ENCODE measurements at regions not wholly inside any gene's neighbourhood (a gene's known extent, or its start where the extent isn't known, plus 50 kb on each side); places are given as distances from the start of the nearest gene placed in this dataset.

DNA sequence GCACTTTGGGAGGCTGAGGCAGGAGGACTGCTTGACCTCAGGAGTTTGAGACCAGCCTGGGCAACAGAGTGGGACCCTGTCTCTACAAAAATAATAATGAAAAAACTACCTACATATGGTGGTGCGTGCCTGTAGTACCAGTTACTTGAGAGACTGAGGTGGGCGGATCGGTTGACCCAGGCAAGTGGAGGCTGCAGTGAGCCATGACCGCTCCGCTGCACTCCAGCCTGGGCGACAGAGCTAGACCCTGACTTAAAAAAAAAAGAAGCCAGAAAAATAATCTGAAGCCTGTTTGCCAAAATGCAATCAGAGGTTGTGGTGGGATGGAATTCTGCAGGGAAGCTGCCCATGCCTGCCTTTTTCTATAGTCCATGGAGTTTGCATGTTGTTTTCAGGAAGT, 50.4 kb upstream of the GGTA1 start:
- DNase-seq: no peak

DNA sequence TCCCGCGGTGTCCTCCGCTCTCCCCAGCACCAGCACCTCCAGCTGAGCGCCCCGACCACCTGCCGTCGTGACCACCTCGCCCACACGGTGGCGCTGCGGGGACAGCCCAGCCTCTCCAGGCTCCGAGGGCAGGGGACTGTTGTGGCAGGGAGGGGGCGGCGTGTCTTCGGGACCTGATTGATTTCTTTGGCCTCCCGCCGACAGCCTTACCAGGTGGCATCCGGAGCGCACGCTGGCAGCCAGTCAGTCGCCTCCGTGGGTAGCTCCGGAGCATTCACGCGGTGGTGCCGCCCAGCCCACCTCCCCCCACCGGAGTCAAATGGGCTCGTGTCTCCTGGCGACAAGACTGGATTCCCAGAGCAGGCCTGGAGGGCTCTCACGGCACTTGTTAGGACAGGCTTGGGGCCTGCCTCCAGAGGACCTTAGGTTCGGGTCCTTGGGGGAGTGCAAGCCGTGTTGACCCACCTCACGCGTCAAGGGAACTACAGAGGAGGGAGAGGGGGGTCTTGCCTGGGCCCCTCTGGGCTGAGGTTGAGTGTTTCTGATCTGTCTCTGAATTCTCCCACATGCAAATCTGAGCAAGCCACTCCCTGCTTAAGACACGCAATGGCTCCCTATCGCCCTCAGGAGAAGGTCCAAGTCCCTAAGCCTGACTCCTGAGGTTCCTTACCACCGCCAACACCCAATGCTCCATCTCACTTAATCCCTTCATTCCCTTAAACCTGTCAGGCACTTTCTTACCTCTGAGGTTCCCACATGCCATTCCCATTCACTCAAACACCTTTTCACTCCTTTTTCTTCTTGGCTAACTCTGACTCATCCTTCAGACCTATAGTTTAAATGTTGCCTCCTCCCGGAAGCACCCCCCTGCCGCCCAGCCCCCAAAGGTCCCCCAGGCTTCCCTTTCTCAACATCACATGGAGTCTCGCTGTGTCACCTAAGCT, 51.2 kb upstream of the GGTA1 start:
- DNase-seq: peak; percentile 56

DNA sequence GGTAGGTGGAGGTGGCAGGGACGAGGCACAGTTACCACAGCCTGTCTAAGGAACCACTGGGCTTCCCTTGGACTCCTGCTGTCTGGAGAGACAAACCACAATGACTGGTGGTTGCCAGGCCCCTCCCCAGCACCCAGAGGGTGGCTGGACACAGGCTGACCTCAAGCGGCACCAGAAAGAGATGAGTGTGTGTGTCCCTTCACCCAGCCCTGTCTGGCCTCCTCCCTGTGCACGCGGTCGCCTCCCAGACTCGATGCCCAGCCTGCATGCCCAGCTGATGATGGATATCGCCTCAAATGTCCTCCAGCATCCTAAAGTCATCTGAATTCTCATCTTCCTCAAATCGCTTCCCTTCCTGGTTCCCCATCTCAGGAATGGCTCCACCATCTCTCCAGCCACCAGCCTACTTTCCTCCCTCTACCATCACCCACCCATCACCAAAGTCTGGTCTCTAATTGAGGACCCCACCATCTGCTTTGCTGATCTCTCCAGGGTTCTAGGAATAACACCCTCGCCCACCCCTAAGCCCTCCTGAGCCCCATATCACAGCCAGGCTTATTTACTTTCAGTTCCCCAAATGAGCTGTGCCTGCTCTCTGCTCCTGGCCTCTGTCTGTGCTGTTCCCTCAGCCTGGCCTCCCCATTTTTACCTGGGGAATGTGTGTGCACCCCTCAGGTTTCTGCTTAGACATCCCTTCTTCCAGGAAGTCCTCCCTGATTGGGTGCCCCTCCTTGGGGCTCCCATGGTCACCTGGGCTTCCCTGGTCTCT, 52.5 kb upstream of the GGTA1 start:
- DNase-seq: no peak

DNA sequence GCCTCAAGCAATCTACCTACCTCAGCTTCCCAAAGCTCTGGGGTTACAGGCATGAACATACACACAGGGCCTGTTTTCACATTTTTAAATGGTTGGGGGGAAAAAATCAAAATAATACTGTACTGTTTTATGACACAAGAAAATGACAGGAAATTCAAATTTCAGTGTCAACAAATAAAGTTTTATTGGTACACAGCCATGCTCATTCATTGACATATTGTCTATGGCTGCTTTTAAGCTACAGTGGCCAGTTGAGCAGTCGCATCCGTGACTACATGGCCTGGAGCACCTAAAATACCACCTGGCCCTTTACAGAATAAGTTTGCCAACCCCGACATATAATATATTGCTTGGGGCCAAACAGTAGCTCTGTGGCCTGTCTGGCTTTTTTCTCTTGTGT, 56.4 kb upstream of the GGTA1 start:
- no peak for DNase-seq

DNA sequence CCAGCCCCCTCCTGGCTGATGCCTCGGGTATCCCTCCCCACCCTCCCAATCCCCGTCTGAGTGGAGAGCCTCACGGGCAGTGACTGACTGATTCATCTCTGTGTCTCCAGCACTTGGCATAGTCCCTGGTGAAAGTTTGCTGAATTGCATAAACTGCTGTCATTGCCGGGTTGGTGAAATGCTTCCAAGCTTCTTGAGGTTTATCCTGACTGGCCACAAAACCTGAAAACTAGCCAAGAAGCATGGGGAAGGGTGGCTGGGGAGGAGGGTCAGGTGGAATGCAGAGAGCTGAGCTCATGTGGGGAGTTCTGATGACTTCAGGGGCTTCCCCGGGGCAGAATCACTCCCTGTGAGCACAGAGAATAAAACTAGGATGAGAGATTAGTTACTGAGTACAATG, 56.9 kb upstream of the GGTA1 start:
- DNase-seq: peak; percentile 51

DNA sequence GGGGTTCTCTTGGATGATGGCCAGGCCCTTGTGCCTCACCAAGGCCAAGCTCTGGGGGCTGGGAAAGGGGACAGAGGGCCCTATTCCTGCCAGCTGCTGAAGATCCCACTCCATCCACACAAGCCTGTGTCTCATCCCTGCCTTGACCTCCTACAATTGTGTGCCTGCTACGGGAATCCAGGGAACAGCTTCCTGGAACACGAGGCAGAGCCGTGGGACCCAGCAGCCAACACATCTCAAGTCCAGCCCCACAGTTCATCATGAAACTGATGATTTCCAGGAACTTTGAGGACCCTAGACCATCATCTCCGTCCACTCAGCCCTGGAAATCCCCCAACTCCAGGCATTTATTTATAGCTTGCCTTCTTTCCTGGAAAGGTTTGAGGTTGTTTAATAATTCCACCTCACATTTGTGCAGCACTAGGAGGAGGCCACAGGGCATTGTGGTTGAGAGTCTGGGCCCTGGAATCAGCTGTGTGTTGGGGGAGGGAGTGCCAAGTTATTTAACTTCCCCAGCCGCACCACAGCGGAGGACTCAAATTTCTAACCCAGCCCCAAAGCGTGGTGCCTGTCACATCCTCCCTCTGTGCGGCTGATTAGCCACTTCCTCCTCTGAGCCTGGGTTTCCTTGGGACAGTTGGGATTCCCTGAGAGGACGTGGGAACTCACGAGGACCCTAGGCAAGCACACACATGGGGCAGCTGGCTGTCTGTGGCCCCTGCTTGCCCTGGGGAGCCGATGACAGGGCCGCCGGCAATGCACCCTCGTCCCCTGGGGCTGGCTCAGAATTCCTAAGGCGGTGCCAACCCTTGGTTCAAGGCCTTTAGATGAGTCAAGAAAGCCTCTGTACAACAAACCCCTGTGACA, 58.2 kb upstream of the GGTA1 start:
- no peak for DNase-seq

DNA sequence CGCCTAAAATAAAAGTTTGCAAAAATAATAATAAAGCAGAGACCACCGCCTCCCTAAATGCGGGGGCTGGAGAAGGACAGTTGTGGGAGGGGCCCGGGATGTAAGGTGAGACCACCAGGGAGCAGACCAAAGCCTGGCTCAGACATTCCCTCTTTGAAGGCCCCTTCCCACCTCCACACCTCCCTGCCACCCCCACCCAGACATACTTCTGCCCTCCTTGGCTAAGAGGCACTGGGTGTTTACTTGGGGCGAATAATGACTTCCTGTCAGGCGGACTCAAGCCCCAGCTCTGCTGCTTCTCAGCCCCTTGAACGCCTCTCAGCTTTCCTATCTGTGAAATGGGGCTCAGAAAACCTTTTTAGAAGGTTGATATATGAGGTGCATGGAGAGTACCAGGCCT, 58.8 kb upstream of the GGTA1 start:
- DNase-seq: no peak

DNA sequence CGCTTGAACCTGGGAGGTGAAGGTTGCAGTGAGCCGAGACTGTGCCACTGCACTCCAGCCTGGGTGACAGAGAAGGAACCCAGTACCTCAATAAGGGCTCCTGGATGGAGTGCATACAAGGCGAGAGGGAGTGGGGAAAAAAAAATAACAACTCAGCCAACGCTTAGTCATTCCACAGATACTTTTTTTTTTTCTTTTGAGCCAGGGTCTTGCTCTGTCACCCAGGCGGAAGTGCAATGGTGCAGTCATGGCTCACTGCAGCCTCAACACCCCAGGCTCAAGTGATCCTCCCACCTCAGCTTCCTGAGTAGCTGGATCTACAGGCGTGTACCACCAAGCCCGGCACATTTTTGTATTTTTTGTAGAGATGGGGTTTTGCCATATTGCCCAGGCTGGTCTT, 59.5 kb upstream of the GGTA1 start:
- no peak for DNase-seq

DNA sequence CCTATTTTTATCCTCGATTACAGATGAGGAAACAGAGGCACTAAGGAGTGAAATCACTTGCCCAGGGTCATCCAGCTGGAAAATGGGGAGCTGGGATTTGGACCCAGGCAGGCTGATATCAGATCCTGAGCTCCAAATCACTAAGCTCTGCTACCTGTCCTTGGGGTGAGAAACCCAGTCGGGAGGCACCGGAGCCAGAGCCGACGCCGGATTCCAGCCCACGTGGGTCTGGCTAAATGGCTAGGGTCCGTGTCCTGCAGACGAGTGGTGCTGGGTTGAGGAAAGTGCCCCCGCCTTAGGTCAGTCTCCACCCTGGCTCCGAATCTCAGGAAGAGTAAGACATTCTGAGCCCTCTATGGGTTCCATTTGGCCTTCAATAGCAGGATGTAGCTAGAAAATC, 61.3 kb upstream of the GGTA1 start:
- DNase-seq: no peak

DNA sequence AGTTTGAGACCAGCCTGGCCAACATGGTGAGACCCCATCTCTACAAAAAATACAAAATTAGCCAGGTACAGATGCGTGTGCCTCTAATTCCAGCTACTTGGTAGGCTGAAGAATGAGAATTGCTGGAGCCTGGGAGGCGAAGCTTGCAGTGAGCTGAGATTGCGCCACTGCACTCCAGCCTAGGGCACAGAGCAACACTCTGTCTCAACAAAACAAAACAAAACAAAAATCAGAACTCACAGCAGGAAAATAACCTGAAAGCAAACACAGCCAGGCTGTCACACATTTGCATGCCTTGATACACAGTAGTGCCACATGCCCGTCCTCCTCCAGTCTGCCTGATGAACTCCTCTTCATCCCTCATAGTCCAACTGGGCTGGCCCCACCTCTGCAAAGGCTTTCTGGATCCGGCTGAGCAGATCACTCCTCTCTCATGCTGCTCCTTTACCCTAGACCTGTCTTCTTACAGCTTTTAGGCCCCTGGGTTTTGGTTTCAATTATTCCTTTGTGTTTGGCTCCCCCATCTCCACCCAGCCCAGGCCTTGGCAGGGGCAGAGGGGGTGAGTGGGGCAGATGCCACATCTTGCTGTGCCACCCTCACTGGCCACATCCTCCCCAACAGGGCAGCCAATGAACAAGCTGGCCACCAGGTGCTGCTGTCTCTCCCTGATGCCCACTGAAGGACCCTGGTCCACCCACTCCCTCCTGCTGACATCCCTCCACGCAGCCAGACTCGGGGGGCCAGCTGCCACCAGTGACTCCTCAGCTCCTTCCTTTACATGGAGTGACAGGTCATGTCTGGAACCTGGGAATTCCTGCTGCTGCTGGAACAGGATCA, 62.0 kb upstream of the GGTA1 start:
- DNase-seq: no peak

DNA sequence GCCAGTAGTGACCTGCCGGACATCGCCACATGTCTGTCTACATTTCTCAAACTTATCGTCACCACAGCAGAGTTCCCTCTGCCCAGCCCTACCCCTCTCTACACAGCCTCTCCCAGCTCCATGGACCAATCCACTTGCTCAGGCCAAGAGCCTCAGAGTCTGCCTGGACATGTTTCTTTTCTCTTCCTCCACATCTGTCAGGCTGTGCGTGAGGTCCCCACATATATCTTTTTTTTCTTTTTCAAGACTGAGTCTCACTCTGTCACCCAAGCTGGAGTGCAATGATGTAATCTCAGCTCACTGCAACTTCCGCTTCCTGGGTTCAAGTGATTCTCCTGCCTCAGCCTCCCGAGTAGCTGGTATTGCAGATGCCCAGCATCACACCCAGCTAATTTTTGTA, 62.7 kb upstream of the GGTA1 start:
- DNase-seq: no peak

DNA sequence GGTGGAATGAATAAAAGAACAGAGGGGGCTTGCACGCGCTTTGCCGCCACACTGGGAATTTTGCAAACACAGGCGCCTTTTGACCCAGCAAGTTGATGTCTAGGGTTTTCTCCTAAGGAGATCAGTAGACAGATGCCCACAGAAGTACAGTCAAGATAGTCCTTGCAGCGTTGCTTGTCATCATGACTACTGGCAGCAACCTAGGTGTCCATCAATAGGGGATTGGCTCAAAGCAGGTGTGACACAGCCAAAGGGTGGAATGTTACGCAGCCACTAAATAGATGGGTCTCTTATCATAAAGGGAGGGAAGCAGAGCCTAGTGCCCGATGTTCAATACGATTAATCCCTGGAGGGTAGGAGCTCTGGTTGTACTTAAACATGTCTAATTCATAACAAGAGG, 63.8 kb upstream of the GGTA1 start:
- DNase-seq: no peak

DNA sequence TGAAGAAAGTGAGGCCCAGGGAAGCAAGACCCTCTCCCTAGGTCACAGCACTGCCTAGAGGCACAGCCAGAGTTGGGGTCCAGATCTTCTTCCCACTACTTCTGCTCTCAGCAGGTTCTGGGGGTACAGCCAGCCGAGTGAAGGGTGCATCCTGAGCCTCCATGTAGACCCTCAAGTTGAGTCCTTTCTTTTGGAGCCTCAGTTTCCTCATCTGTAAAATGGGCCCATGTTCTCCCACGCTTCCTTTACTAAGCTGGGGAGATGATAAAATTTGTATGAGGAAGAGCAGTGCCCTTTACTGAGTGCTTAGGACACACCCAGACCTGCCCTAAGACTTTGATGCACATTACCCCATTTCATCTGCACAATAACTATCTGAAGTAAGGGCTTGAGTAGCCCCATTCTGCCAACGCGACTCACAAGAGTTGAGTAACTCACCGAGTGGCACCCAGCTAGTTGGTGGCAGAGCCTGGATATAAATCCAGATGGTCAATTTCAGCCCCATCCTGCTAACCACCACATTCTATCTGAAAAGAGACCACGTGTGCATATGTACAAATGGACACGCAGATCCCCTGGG, 64.3 kb upstream of the GGTA1 start:
- no peak for DNase-seq

DNA sequence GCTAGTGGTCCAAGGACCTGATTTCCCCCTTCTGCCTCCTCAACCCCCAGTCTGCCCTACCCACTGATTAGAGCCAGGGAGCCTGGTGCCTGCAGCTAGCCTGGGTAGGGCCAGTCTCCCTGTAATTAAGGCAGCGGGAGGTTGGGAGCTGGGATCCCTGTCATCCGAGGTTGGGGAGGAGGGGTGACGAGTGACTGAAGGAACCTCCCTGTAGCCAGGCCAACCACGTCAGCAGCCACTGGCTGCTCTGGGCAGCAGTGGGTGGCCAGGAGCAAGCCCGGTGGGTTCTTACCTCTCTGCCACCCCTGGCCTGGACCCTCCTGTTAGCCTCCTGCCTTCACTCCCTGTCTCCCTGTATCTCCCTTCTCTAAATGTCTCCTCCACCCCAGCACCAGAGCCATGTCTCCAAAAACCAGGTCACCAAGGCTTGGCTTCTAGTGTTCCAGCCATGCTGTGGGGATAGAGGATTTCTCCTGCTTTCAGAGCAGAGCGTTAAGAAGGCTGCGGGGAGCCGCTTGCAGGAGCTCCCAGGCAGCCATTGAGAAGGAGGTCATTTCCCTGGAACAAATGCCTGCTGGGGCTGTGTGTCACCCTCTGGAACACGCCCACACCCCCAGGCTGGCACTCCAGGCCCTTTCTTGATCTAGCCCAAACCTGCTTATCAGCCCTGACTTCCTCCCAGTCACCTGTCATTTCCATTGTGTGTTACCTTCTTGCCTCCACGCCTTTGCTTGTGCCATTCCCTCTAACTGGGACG, 65.0 kb upstream of the GGTA1 start:
- DNase-seq: no peak

DNA sequence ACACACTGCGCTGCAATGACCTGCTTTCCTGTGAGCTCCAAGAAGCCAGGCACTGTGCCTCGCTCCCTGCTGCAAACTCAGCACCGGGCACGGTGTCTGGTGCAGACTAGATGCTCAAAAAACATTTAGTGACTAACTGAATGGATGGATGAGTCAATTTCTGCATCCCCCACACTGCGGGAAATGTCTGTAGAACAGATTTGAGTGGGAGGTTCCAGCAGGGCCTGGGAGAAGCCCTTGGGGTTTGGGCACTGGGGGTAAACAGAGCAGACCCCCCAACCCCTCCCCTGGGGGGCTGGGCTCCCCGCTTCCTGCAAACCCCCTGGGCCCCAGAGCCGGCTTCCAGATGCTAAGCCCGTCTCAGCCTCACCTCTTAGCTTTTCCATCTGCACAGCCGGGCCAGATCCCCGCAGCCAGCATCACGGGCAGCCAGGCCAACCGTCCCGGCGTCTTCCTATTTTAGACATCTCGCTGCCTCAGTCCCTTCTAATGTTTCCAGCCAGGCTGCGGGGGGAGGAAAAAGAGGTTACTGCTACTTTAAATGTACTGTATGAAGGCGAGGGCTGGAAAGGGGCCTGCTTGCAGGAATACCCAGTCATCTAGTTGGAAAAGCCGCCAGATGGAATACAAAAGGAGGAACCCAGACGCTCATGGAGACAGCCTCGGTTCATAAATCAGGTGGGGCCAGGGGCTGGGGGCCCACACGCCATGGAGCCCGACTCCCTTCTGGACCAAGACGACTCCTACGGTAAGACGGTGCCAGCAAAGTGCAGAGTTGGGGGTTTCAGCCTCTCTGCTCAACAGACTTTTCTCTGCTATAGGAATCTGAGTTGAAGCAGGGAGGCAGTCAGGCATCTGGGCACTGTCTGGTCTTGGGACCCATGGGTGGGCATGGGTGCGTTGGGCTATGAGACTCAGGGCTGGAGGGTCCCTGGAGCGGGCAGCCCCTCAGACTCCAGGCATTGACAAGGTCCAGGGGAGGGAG, 67.1 kb upstream of the GGTA1 start:
- peak; percentile 59 for DNase-seq

DNA sequence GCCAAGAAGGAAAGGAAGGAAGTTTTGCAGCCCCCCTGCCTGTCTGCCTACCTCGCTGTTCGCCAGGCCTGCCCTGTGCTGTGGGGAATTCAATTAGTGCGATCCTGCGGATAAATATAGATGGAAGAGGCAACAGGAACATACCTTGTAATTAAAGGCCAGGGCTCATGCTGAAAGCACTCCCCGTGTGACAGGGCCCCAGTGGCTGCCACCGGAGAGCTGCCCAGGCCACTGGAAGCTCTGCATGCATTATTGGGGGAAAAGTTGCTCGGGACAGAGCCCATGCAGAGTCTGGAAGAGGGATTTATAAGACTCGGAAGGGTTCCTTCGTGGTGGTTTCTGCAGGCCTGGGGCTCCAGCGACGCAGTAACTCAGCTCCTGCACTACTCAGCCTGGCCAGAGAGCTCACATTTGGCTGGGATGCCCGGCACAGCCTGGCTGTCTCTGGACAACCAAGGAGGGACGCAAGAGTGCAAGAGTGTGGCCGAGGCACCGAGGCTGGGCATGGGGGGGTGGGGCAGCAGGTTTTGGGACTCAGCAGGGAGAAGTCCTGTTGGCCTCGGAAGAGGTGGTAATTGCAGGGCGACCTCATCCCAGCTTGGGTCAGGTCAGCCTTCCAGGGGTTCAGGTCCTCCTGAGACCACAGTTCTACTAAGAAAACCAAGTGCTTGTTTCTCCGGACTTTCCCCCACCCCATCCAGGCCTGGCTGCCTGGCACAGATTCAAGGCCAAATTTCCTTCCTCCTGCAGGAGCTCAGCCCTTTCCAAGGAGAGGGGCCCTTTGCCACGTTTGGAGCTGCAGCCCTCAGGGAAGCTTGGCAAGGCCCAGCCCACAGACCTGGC, 68.1 kb upstream of the GGTA1 start:
- DNase-seq: peak; percentile 55

DNA sequence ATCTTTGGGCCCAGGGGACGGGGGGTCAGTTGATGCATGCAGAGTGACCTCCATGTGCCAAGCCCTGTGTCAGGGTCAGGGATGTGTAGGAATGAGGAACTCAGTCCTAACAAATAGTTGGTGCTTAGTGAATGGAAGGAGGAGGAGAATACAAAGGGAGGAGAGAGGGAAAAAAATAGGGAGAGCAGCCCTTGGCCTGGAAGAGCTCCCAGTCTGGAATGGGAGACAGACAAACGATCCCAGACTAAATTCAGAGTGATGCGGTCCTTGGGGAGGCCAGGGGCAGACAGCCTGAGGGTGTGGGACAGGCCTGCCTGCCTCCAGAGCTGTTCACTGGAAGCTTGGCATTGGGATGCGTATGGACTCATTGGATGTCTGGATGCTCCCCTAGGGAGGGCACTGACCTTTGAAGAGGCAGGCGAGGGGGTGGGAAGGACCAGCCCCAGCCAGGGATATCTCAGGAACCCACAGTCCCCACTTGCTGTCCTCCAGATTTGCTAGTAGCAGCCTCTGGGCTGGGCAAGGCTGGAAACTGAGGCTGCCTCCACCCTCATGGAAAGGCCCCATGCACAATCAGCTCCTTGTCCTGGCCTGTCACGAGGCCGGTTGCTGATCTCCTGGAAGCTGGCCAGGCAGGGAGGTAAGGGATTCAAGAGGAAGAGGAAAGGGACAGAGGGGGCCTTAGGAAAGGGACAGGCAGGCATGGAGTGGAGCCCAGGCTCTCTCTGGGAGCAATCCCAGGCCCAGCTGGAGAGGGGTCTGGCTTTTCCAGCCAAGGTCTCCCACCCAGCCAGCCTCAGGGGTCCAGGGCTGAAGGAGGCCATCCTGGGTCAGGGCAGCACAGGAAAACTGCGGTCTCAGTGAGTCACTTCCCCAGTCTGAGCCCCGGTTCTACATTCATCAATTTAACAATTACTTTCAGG, 69.0 kb upstream of the GGTA1 start:
- DNase-seq: peak; percentile 55

DNA sequence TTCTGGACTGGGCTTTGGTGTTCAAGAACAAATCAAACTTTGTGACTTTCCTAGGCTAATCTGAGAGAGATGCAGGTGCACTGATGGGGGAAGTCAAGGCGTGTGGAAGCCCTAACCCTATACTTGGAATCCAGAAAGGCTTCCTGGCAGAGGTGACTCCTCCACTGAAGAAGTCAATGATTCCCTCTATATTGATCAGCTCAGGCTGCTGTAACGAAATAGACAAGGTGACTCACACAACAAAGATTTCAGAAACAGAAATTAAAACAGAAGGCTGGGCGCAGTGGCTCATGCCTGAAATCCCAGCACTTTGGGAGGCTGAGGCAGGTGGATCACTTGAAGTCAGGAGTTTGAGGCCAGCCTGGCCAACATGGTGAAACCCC, 69.6 kb upstream of the GGTA1 start:
- DNase-seq: no peak

All from NCI-H446 treated with DMSO at 0.1 percent for 48 hours (cell line).